Activated T-cell treated with anti-CD3 and anti-CD28 coated beads, Interleukin-2, amount 50 U/mL, for 24 hours (primary cell): ENCODE measurements at regions not wholly inside any gene's neighbourhood (a gene's known extent, or its start where the extent isn't known, plus 50 kb on each side); places are given as distances from the start of the nearest gene placed in this dataset.

Source experiments
- DNase-seq: peaks from one replicate; pipeline ENCODE4 v3.0.0-alpha.2; 2020
- H3K27ac Mint-ChIP-seq: 2 replicates; pipeline ENCODE4 v1.8.0; 2020; ENCODE audit warnings: mild to moderate bottlenecking, mixed read lengths
- H3K27me3 Mint-ChIP-seq: 2 replicates; pipeline ENCODE4 v1.8.0; 2020; ENCODE audit warnings: mixed read lengths
- H3K36me3 Mint-ChIP-seq: 2 replicates; pipeline ENCODE4 v1.8.0; 2020; ENCODE audit warnings: low read depth, mixed read lengths
- H3K4me1 Mint-ChIP-seq: 2 replicates; pipeline ENCODE4 v1.8.0; 2020; ENCODE audit warnings: low read depth, mixed read lengths
- H3K4me3 Mint-ChIP-seq: 2 replicates; pipeline ENCODE4 v1.8.0; 2020; ENCODE audit warnings: mild to moderate bottlenecking, moderate library complexity, mixed read lengths
- H3K9me3 Mint-ChIP-seq: 2 replicates; pipeline ENCODE4 v1.8.0; 2020; ENCODE audit warnings: mixed read lengths

- Mint-ChIP-seq H3K9me3 (no peaks in the 10 kb centered on the region), H3K4me1 (peaks cover 7% of the 10 kb centered on the region), H3K36me3 (no peaks in the 10 kb centered on the region), H3K4me3 (no peak overlapping the region), H3K27ac (no peak overlapping the region), H3K27me3 (no peaks in the 10 kb centered on the region)
- DNase-seq, result no peak
These were observed 555.3 kb downstream of the TRAM1L1 start for GRCh38 chr4:116530048-116530447.

- Mint-ChIP-seq H3K27ac (no peak overlapping the region), H3K36me3 (no peaks in the 10 kb centered on the region), H3K4me1 (peaks cover 7% of the 10 kb centered on the region), H3K9me3 (no peaks in the 10 kb centered on the region), H3K4me3 (no peak overlapping the region), H3K27me3 (no peaks in the 10 kb centered on the region)
- no peak for DNase-seq
These were observed 556.2 kb downstream of the TRAM1L1 start for GRCh38 chr4:116529129-116529528.

DNA sequence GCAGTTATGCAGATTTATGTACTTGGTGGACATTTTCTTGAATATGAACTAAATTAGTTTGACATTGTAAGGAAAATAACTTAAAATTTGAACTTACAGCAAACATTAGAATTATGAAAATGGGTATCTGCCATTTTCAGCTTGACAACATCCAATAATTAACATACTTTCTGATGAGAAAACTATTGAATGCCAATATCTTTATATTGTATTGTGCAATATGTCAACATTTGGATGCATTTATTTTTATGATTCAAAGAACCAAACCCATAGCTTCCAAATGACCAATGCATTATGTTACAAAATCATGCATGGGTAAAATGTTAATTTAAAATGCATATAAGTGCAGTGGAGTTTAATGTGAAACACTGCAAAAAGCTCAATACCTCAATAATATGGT, 562.5 kb downstream of the TRAM1L1 start:
- H3K27me3 Mint-ChIP-seq, result no peaks in the 10 kb centered on the region
- peaks cover 5% of the 10 kb centered on the region for H3K9me3 Mint-ChIP-seq
- no peak overlapping the region for H3K27ac Mint-ChIP-seq
- no peak overlapping the region for H3K4me3 Mint-ChIP-seq
- no peaks in the 10 kb centered on the region for H3K36me3 Mint-ChIP-seq
- no peaks in the 10 kb centered on the region for H3K4me1 Mint-ChIP-seq
- DNase-seq, result no peak

DNA sequence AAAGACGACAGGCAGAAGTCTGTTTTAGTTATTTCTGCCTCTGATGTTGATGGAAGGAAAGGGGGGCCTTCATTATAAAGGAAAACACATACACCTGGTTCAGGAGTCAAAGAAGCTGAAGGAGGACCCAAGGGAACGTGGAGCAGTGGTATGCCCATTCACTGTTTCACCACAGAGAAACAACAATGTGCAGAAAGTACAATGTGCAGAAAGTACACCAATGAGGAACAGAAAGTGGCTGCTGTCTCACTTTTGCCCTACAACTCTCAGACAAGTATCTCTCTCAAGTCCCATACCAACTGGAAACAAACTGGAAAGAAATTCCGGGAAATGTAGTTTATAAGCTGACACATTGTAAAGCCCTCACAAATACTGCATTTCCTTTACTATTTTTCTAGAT, 564.5 kb downstream of the TRAM1L1 start:
- Mint-ChIP-seq H3K27me3 (no peaks in the 10 kb centered on the region), H3K9me3 (peaks cover 5% of the 10 kb centered on the region), H3K4me1 (no peaks in the 10 kb centered on the region), H3K27ac (no peak overlapping the region), H3K4me3 (no peak overlapping the region), H3K36me3 (no peaks in the 10 kb centered on the region)
- DNase-seq, result no peak

DNA sequence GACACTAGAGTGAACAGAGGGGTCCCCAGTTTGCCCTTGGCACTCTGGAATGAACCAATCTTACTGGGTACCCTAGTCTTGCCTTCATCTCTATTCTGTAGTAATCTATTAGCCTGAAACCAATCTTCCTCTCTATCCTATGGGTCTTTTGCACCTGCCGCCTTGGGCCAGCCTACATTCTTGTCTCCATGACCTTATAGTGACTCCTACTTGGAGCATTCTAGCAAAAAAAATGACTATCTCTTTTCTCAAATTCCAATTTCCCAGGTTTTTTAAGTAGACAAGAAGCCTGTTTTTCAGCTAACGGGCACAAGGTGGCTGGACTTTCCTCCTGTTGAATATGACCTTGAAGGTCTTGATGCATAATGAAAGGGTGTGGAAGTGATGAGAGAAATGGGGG, 568.7 kb downstream of the TRAM1L1 start:
- no peak overlapping the region for H3K4me3 Mint-ChIP-seq
- H3K9me3 Mint-ChIP-seq, result peaks cover 8% of the 10 kb centered on the region
- H3K36me3 Mint-ChIP-seq, result no peaks in the 10 kb centered on the region
- H3K4me1 Mint-ChIP-seq, result no peaks in the 10 kb centered on the region
- no peak for DNase-seq
- H3K27me3 Mint-ChIP-seq, result no peaks in the 10 kb centered on the region
- no peak overlapping the region for H3K27ac Mint-ChIP-seq

GRCh38 chr4:116515959-116516358, 569.4 kb downstream of the TRAM1L1 start:
- Mint-ChIP-seq H3K27me3 (no peaks in the 10 kb centered on the region), H3K4me1 (no peaks in the 10 kb centered on the region), H3K27ac (no peak overlapping the region), H3K9me3 (peaks cover 8% of the 10 kb centered on the region), H3K4me3 (no peak overlapping the region), H3K36me3 (no peaks in the 10 kb centered on the region)
- no peak for DNase-seq

- Mint-ChIP-seq H3K36me3 (no peaks in the 10 kb centered on the region), H3K9me3 (peaks cover 3% of the 10 kb centered on the region)
These were observed 572.8 kb downstream of the TRAM1L1 start for GRCh38 chr4:116512552-116512951.

GRCh38 chr4:116501954-116502353, 583.4 kb downstream of the TRAM1L1 start:
- no peaks in the 10 kb centered on the region for H3K36me3 Mint-ChIP-seq
- DNase-seq, result no peak
- H3K9me3 Mint-ChIP-seq, result no peaks in the 10 kb centered on the region

More at GRCh38 chr4:116512552-116512951, 572.8 kb downstream of the TRAM1L1 start:
- DNase-seq, result no peak
- no peak overlapping the region for H3K27ac Mint-ChIP-seq
- no peaks in the 10 kb centered on the region for H3K4me1 Mint-ChIP-seq
- no peaks in the 10 kb centered on the region for H3K27me3 Mint-ChIP-seq
- no peak overlapping the region for H3K4me3 Mint-ChIP-seq

GRCh38 chr4:116500225-116500624, 585.2 kb downstream of the TRAM1L1 start:
- Mint-ChIP-seq H3K27me3 (no peaks in the 10 kb centered on the region), H3K27ac (no peak overlapping the region), H3K9me3 (no peaks in the 10 kb centered on the region), H3K4me3 (no peak overlapping the region), H3K36me3 (no peaks in the 10 kb centered on the region), H3K4me1 (no peaks in the 10 kb centered on the region)
- no peak for DNase-seq

More at GRCh38 chr4:116501954-116502353, 583.4 kb downstream of the TRAM1L1 start:
- Mint-ChIP-seq H3K4me3 (no peak overlapping the region), H3K27ac (no peak overlapping the region), H3K4me1 (no peaks in the 10 kb centered on the region), H3K27me3 (no peaks in the 10 kb centered on the region)

- H3K4me3 Mint-ChIP-seq, result no peak overlapping the region
- H3K27ac Mint-ChIP-seq, result no peak overlapping the region
These were observed 595.6 kb downstream of the TRAM1L1 start for GRCh38 chr4:116489739-116490138.

GRCh38 chr4:116486401-116486800, 599.0 kb downstream of the TRAM1L1 start:
- Mint-ChIP-seq H3K36me3 (no peaks in the 10 kb centered on the region), H3K27ac (no peak overlapping the region), H3K9me3 (peaks cover 6% of the 10 kb centered on the region), H3K4me3 (no peak overlapping the region), H3K4me1 (no peaks in the 10 kb centered on the region), H3K27me3 (no peaks in the 10 kb centered on the region)
- no peak for DNase-seq

More at GRCh38 chr4:116489739-116490138, 595.6 kb downstream of the TRAM1L1 start:
- Mint-ChIP-seq H3K36me3 (no peaks in the 10 kb centered on the region), H3K27me3 (no peaks in the 10 kb centered on the region), H3K9me3 (peaks cover 6% of the 10 kb centered on the region), H3K4me1 (no peaks in the 10 kb centered on the region)
- no peak for DNase-seq

DNA sequence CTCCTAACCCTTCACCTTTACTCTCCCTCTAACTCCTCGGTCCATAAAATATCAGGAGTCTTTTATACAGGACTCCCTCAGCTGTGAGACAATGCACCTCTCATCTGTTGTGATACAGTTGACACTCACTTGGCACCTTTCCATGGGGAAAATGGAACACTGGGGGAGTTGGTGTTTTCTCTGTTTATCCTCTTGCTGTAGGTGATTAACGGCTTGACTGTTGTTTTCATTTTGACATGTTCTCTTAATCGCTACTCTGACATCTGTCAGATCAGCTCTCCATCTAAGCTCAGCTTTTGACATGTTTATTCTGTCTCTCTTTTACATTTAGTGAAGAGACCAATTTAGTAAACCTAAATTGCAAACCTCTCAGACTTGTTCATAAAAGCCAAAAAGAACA, 604.8 kb downstream of the TRAM1L1 start:
- Mint-ChIP-seq H3K27ac (no peak overlapping the region), H3K9me3 (peaks cover 7% of the 10 kb centered on the region), H3K4me3 (no peak overlapping the region), H3K27me3 (no peaks in the 10 kb centered on the region), H3K4me1 (no peaks in the 10 kb centered on the region), H3K36me3 (no peaks in the 10 kb centered on the region)
- no peak for DNase-seq

DNA sequence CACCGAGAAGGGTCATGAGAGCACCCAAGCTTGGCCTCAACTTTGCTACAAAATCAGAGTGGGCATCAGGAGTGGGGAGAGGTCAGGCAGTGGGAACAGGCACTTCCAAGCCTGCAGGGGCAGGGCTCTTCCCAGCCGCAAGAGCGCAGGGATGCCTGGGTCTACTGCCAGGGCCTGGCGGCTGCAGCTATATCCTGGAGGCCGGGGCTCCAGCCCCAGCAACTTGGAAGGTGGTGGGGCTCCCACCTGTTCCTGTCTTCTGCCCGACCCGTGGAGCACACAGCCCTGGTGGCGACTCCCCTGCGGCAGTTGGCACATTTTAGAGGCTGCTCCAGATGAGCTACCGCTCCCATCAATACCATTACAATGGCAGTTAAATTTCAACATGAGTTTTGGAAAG, 607.0 kb downstream of the TRAM1L1 start:
- H3K9me3 Mint-ChIP-seq, result peaks cover 4% of the 10 kb centered on the region
- no peak overlapping the region for H3K4me3 Mint-ChIP-seq
- H3K27ac Mint-ChIP-seq, result no peak overlapping the region
- no peaks in the 10 kb centered on the region for H3K27me3 Mint-ChIP-seq
- H3K36me3 Mint-ChIP-seq, result no peaks in the 10 kb centered on the region
- DNase-seq, result no peak
- no peaks in the 10 kb centered on the region for H3K4me1 Mint-ChIP-seq

DNA sequence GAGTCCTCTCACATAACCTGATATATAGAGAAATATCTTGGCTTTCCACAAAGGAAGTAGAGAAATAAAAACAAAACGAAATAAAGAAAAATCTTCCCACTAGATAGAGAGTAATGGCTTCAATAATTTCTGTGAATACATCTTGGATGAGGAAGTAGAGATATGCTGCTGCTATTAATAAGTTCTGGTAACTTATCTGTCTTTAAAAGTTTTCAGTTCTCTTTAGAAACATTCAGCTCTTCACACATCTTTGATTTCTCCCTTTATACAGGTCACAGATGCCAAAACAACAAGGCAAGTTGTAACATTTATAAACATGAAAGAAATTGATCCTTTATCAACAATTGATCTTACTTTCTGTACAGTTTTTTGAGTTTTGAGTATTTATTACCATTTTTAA, 615.8 kb downstream of the TRAM1L1 start:
- Mint-ChIP-seq H3K9me3 (peaks cover 3% of the 10 kb centered on the region), H3K4me1 (no peaks in the 10 kb centered on the region), H3K4me3 (no peak overlapping the region), H3K27me3 (no peaks in the 10 kb centered on the region), H3K27ac (no peak overlapping the region), H3K36me3 (no peaks in the 10 kb centered on the region)
- DNase-seq, result no peak

- Mint-ChIP-seq H3K36me3 (no peaks in the 10 kb centered on the region), H3K9me3 (no peaks in the 10 kb centered on the region), H3K4me3 (no peak overlapping the region), H3K27me3 (no peaks in the 10 kb centered on the region), H3K4me1 (no peaks in the 10 kb centered on the region), H3K27ac (no peak overlapping the region)
- no peak for DNase-seq
These were observed 632.2 kb downstream of the TRAM1L1 start for GRCh38 chr4:116453127-116453526.

- Mint-ChIP-seq H3K36me3 (no peaks in the 10 kb centered on the region), H3K27ac (no peak overlapping the region), H3K9me3 (no peaks in the 10 kb centered on the region), H3K4me3 (no peak overlapping the region), H3K27me3 (no peaks in the 10 kb centered on the region), H3K4me1 (no peaks in the 10 kb centered on the region)
- DNase-seq, result no peak
These were observed 635.6 kb downstream of the TRAM1L1 start for GRCh38 chr4:116449764-116450163.
